ENCODE measurements at regions not wholly inside any gene's neighbourhood (a gene's known extent, or its start where the extent isn't known, plus 50 kb on each side); places are given as distances from the start of the nearest gene placed in this dataset.

DNA sequence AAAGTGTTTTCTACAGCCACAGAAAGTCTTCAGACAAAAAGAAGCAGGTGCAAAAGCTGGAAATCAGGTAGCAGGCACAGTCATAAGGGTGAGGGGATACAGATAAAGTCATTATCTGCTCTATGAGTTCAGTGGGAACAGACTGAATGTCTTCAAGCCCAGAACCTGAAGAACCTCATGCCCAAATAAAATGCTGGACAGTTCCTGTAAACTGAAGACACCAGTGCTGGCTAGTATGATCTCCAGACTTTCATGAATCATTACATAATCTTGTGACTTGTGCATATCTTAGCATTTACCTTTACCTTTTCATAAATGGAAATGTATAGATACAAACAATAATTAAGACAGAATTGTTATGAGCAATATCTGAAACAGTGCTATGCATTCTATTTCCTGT is 728.7 kb downstream of the DNAH5 start:
- TF ChIP-seq CTCF (IDR thresholded peaks at IDR 0.05) (no peak), POLR2A (IDR thresholded peaks at IDR 0.05) (no peak)

All from body of pancreas (tissue), 4 donors.